HCT116 (cell line): ENCODE measurements at regions not wholly inside any gene's neighbourhood (a gene's known extent, or its start where the extent isn't known, plus 50 kb on each side); places are given as distances from the start of the nearest gene placed in this dataset.

Source experiments
- EZH2 ChIP-seq: fragments of 200-600 bp; sonication (generic); IDR thresholded peaks from 2 replicates; pipeline ENCODE4 v1.6.1; 2017; ENCODE audit warnings: antibody characterized with exemption, mixed run types
- POLR2A ChIP-seq: IDR thresholded peaks from 2 replicates; pipeline ENCODE4 v1.7.0; 2011; ENCODE audit warnings: borderline replicate concordance; ENCODE audit not compliant: insufficient read depth, insufficient read length; ENCODE audit errors: extremely low read depth
- SP1 ChIP-seq: IDR thresholded peaks from 2 replicates; pipeline ENCODE4 v1.6.1; 2012; ENCODE audit warnings: low read depth
- TF ChIP-seq, protein P1 (sequence below): IDR thresholded peaks from 2 replicates; pipeline ENCODE4 v1.6.1; 2012
- TF ChIP-seq, protein P2 (sequence below), 3 experiments: fragments of 200-600 bp in 1 of 3; sonication (generic) in 1 of 3; IDR thresholded peaks in 2 of 3; conservative IDR thresholded peaks in 1 of 3; 2 replicates each; pipeline ENCODE4 v1.5.1; 2012 to 2017; ENCODE audit warnings: low read depth in 2 of 3, low read length in 2 of 3, antibody characterized with exemption in 1 of 3, borderline replicate concordance in 1 of 3, control low read depth in 1 of 3, mild to moderate bottlenecking in 1 of 3, mixed read lengths in 1 of 3, mixed run types in 1 of 3, moderate library complexity in 1 of 3; ENCODE audit not compliant: insufficient read depth in 1 of 3

DNA sequence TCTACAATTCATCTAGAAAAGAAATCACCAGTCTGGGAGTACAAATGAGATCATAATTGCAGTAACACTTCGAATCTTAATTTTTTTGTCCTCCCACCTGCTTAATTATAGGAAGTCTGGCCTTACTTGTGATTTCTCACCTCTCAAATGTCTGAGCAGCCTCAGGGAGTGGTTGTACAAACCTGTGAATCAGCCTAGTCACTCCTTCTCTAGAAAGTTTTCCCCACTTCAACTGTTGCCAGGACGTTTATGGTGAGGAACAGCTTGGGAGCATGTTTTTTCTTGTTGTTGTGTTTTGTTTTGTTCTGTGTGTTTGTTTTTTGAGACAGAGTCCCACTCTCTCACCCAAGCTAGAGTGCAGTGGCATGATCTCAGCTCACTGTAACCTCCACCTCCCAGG lies 50.3 kb upstream of the CLDN10 start:
- TF ChIP-seq POLR2A (no peak), SP1 (no peak), EZH2 (no peak)
- TF ChIP-seq, protein P1, sequence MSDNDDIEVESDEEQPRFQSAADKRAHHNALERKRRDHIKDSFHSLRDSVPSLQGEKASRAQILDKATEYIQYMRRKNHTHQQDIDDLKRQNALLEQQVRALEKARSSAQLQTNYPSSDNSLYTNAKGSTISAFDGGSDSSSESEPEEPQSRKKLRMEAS, result no peak
- TF ChIP-seq, protein P2, sequence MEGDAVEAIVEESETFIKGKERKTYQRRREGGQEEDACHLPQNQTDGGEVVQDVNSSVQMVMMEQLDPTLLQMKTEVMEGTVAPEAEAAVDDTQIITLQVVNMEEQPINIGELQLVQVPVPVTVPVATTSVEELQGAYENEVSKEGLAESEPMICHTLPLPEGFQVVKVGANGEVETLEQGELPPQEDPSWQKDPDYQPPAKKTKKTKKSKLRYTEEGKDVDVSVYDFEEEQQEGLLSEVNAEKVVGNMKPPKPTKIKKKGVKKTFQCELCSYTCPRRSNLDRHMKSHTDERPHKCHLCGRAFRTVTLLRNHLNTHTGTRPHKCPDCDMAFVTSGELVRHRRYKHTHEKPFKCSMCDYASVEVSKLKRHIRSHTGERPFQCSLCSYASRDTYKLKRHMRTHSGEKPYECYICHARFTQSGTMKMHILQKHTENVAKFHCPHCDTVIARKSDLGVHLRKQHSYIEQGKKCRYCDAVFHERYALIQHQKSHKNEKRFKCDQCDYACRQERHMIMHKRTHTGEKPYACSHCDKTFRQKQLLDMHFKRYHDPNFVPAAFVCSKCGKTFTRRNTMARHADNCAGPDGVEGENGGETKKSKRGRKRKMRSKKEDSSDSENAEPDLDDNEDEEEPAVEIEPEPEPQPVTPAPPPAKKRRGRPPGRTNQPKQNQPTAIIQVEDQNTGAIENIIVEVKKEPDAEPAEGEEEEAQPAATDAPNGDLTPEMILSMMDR (IDR thresholded peaks at IDR 0.05 in 2 of 3, conservative IDR thresholded peaks at IDR 0.05 in 1 of 3; ENCODE audit: borderline replicate concordance in 1 of 3, insufficient read depth in 1 of 3, low read depth in 2 of 3, low read length in 2 of 3), result no peak
